H1 (cell line): ENCODE measurements at regions not wholly inside any gene's neighbourhood (a gene's known extent, or its start where the extent isn't known, plus 50 kb on each side); places are given as distances from the start of the nearest gene placed in this dataset.

Experiments used
- BRCA1 ChIP-seq: IDR thresholded peaks from 2 replicates; pipeline ENCODE4 v1.6.1; 2012; ENCODE audit warnings: low read depth, low read length, improper control_type of control experiment
- CEBPB ChIP-seq: IDR thresholded peaks from 2 replicates; pipeline ENCODE4 v1.6.1; 2012; ENCODE audit warnings: low read depth, low read length
- CREB1 ChIP-seq: IDR thresholded peaks from 2 replicates; pipeline ENCODE4 v1.6.1; 2012; ENCODE audit warnings: inconsistent platforms
- CTCF ChIP-seq, 3 experiments: IDR thresholded peaks; 1 replicate in 2 of 3; 2 replicates in 1 of 3; pipeline versions ENCODE4 v1.5.1 to v1.6.1; 2011; ENCODE audit warnings: low read length in 3 of 3, mild to moderate bottlenecking in 3 of 3, inconsistent platforms in 2 of 3, low read depth in 1 of 3, moderate library complexity in 1 of 3; ENCODE audit not compliant: insufficient read depth in 1 of 3; ENCODE audit errors: control extremely low read depth in 1 of 3
- HDAC6 ChIP-seq: IDR thresholded peaks from one replicate; pipeline ENCODE4 v1.7.1; 2012; ENCODE audit warnings: low read depth, mild to moderate bottlenecking, inconsistent platforms, low read length, moderate library complexity
- MAX ChIP-seq: IDR thresholded peaks from 2 replicates; pipeline ENCODE4 v1.6.1; 2012; ENCODE audit warnings: inconsistent platforms
- NRF1 ChIP-seq: IDR thresholded peaks from 2 replicates; pipeline ENCODE4 v1.6.1; 2011; ENCODE audit warnings: mild to moderate bottlenecking, low read depth, low read length, improper control_type of control experiment
- POLR2A ChIP-seq, 2 experiments: IDR thresholded peaks; 1 replicate in 1 of 2; 2 replicates in 1 of 2; pipeline ENCODE4 v1.6.1; 2011; ENCODE audit warnings: low read depth in 2 of 2, low read length in 2 of 2, mild to moderate bottlenecking in 2 of 2; ENCODE audit errors: control extremely low read depth in 1 of 2
- RAD21 ChIP-seq, 2 experiments: IDR thresholded peaks in 1 of 2; conservative IDR thresholded peaks in 1 of 2; 2 replicates each; pipeline ENCODE4 v1.6.1; 2011; ENCODE audit warnings: low read depth in 2 of 2, low read length in 2 of 2, improper control_type of control experiment in 1 of 2, inconsistent platforms in 1 of 2, mild to moderate bottlenecking in 1 of 2, moderate library complexity in 1 of 2
- SRF ChIP-seq: IDR thresholded peaks from 2 replicates; pipeline ENCODE4 v1.6.1; 2011; ENCODE audit warnings: mild to moderate bottlenecking, low read depth, low read length, moderate library complexity
- TEAD4 ChIP-seq: IDR thresholded peaks from 2 replicates; pipeline ENCODE4 v1.6.1; 2012; ENCODE audit warnings: low read depth, low read length, inconsistent platforms, mixed read lengths
- YY1 ChIP-seq: IDR thresholded peaks from 2 replicates; pipeline ENCODE4 v1.6.1; 2011; ENCODE audit warnings: low read depth, mild to moderate bottlenecking, low read length
- TF ChIP-seq, protein P1 (sequence below): IDR thresholded peaks from 2 replicates; pipeline ENCODE4 v1.6.1; 2012; ENCODE audit warnings: low read length, inconsistent platforms

GRCh38 chr4:149961876-149962597 is 116.2 kb upstream of the DCLK2 start:
- no peak for TF ChIP-seq RAD21 (IDR thresholded peaks at IDR 0.05 in 1 of 2, conservative IDR thresholded peaks at IDR 0.05 in 1 of 2; ENCODE audit: low read depth in 2 of 2, low read length in 2 of 2)
- no peak for TF ChIP-seq MAX
- no peak for TF ChIP-seq BRCA1
- TF ChIP-seq CTCF (IDR thresholded peaks at IDR 0.05; ENCODE audit: control extremely low read depth in 1 of 3, insufficient read depth in 1 of 3, low read depth in 1 of 3, low read length in 3 of 3): no peak
- no peak for TF ChIP-seq POLR2A (IDR thresholded peaks at IDR 0.05; ENCODE audit: control extremely low read depth in 1 of 2, low read depth in 2 of 2, low read length in 2 of 2)
- no peak for TF ChIP-seq NRF1
- no peak for TF ChIP-seq YY1
- no peak for TF ChIP-seq TEAD4
- TF ChIP-seq, protein P1, sequence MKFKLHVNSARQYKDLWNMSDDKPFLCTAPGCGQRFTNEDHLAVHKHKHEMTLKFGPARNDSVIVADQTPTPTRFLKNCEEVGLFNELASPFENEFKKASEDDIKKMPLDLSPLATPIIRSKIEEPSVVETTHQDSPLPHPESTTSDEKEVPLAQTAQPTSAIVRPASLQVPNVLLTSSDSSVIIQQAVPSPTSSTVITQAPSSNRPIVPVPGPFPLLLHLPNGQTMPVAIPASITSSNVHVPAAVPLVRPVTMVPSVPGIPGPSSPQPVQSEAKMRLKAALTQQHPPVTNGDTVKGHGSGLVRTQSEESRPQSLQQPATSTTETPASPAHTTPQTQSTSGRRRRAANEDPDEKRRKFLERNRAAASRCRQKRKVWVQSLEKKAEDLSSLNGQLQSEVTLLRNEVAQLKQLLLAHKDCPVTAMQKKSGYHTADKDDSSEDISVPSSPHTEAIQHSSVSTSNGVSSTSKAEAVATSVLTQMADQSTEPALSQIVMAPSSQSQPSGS: no peak
- TF ChIP-seq HDAC6: no peak
- no peak for TF ChIP-seq CREB1
- TF ChIP-seq SRF: no peak
- TF ChIP-seq CEBPB: no peak
